Testis (tissue), 2 donors: ENCODE measurements at regions not wholly inside any gene's neighbourhood (a gene's known extent, or its start where the extent isn't known, plus 50 kb on each side); places are given as distances from the start of the nearest gene placed in this dataset.

Experiments used
- POLR2A ChIP-seq: fragments of 450-650 bp; IDR thresholded peaks from one replicate; pipeline ENCODE4 v1.6.1; 2017; ENCODE audit warnings: antibody characterized with exemption, mild to moderate bottlenecking, moderate library complexity
- TF ChIP-seq, protein P1 (sequence below), 3 experiments: fragments of 450-650 bp in 2 of 3; fragments of 200-600 bp in 1 of 3; sonication (generic) in 1 of 3; IDR thresholded peaks; one replicate each; pipeline ENCODE4 v1.5.1; 2016 to 2019; ENCODE audit warnings: antibody characterized with exemption in 3 of 3, mild to moderate bottlenecking in 2 of 3, moderate library complexity in 1 of 3

DNA sequence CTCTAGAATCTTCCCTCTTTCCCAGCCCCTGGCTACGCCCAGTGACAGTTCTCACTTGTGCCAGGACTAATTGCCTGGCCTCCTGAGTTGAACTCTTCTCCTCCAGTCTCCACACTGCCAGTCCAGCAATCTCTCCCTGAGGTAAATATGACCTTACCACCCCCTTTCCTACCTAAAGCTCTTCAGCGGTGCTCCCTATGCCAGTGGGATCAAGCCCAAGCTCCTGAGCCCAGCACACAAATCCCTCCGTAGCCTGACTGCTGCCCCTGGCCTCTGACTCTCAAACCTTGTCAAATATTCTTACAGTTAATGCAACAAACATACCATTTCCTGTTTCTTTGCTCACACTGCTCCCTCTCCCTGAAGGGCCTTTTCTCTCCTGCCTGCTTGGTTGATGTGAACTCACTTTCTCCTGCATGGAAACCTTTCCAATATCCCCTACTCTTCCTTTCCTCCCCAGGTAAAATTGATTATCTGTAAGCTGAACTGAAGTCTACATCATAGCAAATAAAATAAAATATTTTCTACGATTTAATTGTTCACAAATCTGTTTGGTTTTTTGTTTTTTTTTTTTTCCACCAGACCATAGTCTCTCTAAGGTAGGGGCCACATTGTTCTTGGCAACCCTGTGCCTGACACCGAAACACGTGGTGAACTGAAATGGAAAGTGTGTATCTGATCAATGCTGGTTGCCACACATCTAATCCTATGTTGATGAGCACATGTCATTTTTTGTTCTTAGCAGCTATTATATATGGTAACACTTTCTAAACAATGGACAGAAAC, 147.5 kb downstream of the SLC38A6 start:
- TF ChIP-seq, protein P1, sequence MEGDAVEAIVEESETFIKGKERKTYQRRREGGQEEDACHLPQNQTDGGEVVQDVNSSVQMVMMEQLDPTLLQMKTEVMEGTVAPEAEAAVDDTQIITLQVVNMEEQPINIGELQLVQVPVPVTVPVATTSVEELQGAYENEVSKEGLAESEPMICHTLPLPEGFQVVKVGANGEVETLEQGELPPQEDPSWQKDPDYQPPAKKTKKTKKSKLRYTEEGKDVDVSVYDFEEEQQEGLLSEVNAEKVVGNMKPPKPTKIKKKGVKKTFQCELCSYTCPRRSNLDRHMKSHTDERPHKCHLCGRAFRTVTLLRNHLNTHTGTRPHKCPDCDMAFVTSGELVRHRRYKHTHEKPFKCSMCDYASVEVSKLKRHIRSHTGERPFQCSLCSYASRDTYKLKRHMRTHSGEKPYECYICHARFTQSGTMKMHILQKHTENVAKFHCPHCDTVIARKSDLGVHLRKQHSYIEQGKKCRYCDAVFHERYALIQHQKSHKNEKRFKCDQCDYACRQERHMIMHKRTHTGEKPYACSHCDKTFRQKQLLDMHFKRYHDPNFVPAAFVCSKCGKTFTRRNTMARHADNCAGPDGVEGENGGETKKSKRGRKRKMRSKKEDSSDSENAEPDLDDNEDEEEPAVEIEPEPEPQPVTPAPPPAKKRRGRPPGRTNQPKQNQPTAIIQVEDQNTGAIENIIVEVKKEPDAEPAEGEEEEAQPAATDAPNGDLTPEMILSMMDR (IDR thresholded peaks at IDR 0.05), result no peak
- TF ChIP-seq POLR2A, result no peak
